NCI-H128 (cell line): ENCODE measurements at regions not wholly inside any gene's neighbourhood (a gene's known extent, or its start where the extent isn't known, plus 50 kb on each side); places are given as distances from the start of the nearest gene placed in this dataset.

Experiments used
- DNase-seq: peaks from one replicate; lab custom pipeline; 2025; ENCODE audit not compliant: unreplicated experiment; lab: John Stamatoyannopoulos, UW

- no peak for DNase-seq
Observed at GRCh38 chr2:78011251-78011650, 489.1 kb upstream of the LRRTM4 start.

DNA sequence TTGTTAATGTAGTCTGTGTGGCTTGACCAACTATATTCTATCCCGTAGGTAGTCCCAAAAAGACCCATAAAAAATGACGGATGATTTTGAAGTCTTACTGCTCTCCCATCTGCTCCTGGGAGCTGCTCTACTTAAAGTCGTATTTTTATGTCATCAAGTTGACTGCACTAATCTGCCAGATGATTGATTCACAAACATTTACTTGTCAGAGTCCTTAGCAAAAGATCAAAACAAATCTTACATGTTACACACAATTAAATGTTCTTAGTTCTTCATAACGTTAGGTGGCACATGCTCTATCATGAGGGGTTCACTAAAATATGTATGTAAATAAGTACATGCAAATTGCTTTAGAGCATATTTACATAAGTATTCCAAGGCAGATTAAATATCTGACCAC is 498.3 kb upstream of the LRRTM4 start:
- no peak for DNase-seq

DNA sequence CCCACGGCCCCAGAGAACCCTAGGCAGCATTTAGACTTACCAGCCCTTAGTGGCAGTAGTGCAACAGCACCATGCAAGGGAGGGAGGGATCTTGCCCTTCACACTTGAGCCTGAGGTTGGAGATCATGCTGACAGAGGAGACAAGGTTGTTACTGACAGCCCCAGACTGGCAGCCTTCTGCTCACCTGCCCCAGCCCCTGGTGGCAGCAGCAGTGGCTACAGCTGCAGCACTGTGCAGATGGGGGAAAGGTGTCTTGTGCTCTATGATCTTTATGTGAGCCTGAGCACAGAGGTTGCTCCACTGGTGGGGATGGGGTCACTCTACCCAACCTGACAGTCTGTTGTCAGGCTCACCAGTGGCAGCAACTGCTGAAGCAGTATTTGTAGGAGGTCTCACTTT is 501.2 kb upstream of the LRRTM4 start:
- DNase-seq, result no peak

- DNase-seq, result no peak
Observed at GRCh38 chr2:78024996-78025395, 502.8 kb upstream of the LRRTM4 start.

GRCh38 chr2:78029392-78029995 is 507.3 kb upstream of the LRRTM4 start:
- no peak for DNase-seq

GRCh38 chr2:78034706-78035105 is 512.5 kb upstream of the LRRTM4 start:
- DNase-seq, result no peak

DNA sequence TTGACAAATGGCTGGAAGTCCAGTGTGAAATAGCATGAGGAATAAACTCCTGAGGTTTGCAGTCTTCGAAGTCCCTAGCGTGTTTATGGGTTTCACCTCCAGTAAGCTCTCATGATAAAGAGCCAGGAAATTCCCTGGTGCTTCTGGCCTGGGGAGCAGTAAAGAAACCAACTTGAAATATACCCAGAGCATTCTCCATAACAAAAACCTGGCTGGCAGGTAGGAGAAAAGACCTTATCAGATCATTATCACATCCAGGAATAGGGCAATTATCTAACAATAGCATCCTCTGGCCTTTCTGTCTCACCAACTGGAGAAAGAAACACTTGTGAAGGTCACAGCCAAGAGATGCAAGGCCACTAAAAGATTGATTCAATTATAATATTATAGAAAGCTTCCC is 513.6 kb upstream of the LRRTM4 start:
- no peak for DNase-seq

- no peak for DNase-seq
Observed at GRCh38 chr2:78051480-78051879, 529.3 kb upstream of the LRRTM4 start.

GRCh38 chr2:78056976-78057375 is 534.8 kb upstream of the LRRTM4 start:
- DNase-seq, result no peak

DNA sequence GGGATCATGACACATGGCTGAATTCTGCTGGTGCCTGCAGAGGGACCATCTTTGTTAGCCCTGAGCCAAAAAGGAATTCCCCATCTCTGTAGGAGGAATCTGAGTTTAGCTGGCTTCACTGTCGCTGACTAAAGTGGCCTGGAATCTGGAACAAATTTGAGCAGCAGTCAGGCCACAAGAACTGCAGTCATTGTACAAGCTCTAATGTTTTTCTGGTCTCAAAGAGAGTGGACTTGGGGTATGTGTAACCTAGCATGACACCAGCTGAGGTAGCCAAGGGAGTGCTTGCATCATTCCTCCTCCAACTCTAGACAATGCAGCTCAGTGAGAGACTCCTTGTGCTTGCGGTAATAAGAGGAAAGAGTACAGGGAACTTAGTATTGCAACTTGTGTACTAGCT is 539.1 kb upstream of the LRRTM4 start:
- DNase-seq, result no peak

DNA sequence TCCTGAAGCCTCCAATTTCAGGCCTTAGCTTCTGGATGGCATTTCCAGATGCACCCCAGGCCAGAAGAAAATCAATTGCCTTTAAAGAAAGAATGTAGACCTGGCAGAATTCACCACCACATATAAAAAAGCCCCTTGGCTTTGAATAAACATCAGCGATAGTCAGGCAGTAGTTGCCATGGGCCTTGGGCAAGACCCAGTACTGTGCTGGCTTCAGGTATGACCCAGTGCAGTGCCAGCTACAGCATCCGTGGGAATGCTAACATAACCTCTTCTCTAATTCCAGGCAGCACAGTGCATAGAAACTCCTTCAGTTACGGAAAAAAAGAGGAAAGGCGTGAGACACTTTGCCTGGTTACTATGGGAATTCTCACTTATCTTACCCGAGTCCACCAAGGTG is 539.6 kb upstream of the LRRTM4 start:
- DNase-seq, result no peak

GRCh38 chr2:78063246-78064020 is 541.3 kb upstream of the LRRTM4 start:
- no peak for DNase-seq

GRCh38 chr2:78065366-78065765 is 543.2 kb upstream of the LRRTM4 start:
- DNase-seq, result no peak

GRCh38 chr2:78068808-78069207 is 546.6 kb upstream of the LRRTM4 start:
- DNase-seq, result peak; percentile 17

DNA sequence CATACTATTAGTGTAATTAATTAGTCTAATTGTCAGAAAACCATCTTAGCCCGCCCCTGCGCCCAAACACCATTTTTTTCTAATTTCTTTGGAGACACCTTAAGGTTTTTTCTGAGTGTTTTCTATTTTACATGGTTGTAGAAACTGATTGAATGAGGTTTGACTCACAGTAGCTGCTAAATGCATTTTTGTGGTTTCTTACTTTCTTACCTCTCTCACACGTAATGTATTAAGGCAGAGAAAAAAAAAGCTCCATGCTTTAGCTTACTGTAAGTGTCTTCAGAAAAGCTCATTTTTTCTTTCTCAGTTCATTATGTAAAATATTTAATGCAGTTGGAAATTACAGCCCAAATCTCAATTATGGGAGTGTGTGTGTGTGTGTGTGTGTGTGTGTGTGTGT is 548.5 kb upstream of the LRRTM4 start:
- no peak for DNase-seq

- no peak for DNase-seq
Observed at GRCh38 chr2:78077633-78078032, 555.5 kb upstream of the LRRTM4 start.

GRCh38 chr2:78082555-78082954 is 560.4 kb upstream of the LRRTM4 start:
- DNase-seq, result no peak

- no peak for DNase-seq
Observed at GRCh38 chr2:78093436-78093835, 571.3 kb upstream of the LRRTM4 start.

GRCh38 chr2:78109272-78109671 is 587.1 kb upstream of the LRRTM4 start:
- DNase-seq, result no peak

DNA sequence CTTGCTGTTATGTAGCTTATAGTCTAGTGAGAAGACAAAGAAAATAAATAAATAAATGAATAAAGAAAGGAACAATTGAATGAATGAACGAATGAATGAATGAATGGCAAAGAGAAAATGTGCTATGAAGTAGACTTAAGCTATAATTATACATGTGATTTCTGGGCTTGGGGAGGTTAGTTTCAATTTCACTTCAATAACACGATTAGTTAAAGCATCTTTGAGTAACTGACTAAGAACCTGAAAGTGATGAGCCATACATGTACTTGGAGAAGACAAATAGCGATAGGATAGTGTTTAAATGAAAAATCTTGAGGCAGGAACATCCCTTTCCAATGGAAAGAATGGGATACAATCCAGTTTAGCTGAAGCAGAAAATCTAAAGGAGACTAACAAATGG is 593.1 kb upstream of the LRRTM4 start:
- DNase-seq, result no peak

DNA sequence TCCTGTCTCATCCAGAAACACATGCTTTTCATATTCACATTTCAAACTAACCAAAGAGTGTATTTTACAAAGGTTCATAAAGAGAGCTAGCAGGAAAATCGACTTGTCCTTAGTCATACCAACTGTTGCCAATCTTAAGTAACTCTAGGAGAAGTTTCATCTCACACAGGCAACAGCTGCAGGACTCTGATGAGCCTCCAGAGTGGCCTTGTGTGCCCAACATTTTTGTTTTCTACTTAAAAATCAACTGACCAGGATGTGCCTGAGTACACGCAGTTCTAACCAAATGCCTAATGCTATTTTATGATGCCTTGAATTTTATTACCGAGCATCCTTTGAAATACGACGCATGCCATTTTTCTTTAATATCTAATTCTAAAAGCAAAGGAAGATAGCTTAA is 595.9 kb upstream of the LRRTM4 start:
- DNase-seq, result no peak

DNA sequence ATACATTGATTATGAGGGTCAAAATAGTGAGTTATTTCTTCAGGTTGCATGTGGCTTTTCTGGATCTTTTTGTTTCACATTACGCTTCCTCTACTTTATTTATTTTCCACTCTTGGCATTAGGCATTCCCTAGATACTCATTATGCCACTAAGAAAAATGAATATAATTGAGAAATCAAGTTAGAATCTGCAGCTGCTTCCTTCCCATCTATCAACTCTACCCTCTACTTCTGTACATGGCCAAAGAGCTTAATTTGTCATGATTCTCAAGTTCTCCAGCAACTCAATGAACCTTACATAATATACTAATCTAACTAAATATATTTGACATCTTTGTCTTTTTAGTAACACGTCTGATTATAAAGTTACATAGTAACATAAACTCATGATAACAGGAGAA is 598.1 kb upstream of the LRRTM4 start:
- no peak for DNase-seq

DNA sequence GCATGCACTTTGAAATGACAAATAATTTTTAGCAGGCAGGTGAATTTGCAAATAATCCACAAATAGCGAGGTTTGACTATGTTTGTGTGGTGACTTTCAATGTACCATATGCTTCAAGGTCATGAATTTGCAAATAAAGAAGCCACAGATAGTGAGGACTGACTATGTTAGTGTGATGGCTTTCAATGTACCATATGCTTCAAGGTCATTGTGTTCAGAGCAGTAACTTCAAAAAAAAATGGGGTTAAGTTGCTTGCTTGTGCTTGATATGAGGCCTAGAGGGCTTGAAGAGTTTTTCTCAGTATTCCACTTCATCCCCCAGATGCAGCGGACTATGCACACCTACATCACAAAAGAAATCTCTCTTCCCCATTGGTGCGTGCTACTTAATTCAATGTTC is 602.9 kb upstream of the LRRTM4 start:
- no peak for DNase-seq
